ENCODE measurements at regions not wholly inside any gene's neighbourhood (a gene's known extent, or its start where the extent isn't known, plus 50 kb on each side); places are given as distances from the start of the nearest gene placed in this dataset.

DNA sequence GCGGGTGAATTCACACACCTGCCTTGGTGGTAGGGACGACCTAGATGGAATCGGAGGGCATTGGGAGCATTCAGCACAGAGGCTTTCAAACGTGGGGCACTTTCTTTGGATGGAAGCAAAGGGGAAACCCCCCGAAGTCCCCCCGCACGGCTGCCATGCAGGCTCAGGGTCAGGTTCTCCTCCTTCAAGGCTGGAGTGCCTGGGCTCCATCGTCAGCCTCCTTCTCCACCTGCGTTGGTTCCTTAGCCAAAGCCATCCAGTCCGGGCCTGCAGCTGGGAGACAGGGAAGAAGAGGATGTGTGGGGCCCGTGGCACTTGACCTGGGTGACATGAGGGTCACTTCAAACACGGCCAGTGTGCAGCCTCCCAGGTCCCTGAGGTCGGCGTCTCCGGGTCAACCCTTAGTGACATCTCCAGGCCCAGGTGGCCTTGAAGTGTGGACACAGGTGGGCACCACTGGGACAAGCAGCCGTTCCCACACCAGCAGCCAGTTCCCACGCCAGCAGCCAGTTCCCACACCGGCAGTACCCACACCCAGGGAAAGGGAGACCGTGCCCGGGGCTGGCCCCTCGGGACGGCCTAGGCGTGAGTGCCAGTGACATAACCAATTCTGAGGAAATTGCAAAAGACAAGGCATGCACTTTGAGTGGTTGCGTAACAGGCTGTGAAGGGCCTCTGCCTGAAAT lies 116.0 kb downstream of the SOX1 start:
- no peak for TF ChIP-seq POLR2A (IDR thresholded peaks at IDR 0.05)
- TF ChIP-seq, protein P1, sequence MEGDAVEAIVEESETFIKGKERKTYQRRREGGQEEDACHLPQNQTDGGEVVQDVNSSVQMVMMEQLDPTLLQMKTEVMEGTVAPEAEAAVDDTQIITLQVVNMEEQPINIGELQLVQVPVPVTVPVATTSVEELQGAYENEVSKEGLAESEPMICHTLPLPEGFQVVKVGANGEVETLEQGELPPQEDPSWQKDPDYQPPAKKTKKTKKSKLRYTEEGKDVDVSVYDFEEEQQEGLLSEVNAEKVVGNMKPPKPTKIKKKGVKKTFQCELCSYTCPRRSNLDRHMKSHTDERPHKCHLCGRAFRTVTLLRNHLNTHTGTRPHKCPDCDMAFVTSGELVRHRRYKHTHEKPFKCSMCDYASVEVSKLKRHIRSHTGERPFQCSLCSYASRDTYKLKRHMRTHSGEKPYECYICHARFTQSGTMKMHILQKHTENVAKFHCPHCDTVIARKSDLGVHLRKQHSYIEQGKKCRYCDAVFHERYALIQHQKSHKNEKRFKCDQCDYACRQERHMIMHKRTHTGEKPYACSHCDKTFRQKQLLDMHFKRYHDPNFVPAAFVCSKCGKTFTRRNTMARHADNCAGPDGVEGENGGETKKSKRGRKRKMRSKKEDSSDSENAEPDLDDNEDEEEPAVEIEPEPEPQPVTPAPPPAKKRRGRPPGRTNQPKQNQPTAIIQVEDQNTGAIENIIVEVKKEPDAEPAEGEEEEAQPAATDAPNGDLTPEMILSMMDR (IDR thresholded peaks at IDR 0.05 in 4 of 5, conservative IDR thresholded peaks at IDR 0.05 in 1 of 5), result no peak
